NB4 (cell line): ENCODE measurements at regions not wholly inside any gene's neighbourhood (a gene's known extent, or its start where the extent isn't known, plus 50 kb on each side); places are given as distances from the start of the nearest gene placed in this dataset.

ENCODE experiments used
- CTCF ChIP-seq: IDR thresholded peaks from one replicate; pipeline ENCODE4 v1.5.1; 2012; ENCODE audit warnings: low read depth, low read length
- MAX ChIP-seq: IDR thresholded peaks from 2 replicates; pipeline ENCODE4 v1.6.1; 2011; ENCODE audit warnings: low read depth, low read length
- MYC ChIP-seq: IDR thresholded peaks from 2 replicates; pipeline ENCODE4 v1.6.1; 2011; ENCODE audit warnings: low read depth, low read length
- POLR2A ChIP-seq: IDR thresholded peaks from 2 replicates; pipeline ENCODE4 v1.6.1; 2011; ENCODE audit warnings: mild to moderate bottlenecking; ENCODE audit not compliant: insufficient read length; ENCODE audit errors: extremely low read depth

GRCh38 chr12:114194066-114194465 lies 211.9 kb downstream of the TBX5 start:
- TF ChIP-seq CTCF (no peak), POLR2A (no peak), MAX (no peak), MYC (no peak)
